ENCODE measurements at regions not wholly inside any gene's neighbourhood (a gene's known extent, or its start where the extent isn't known, plus 50 kb on each side); places are given as distances from the start of the nearest gene placed in this dataset.

GRCh38 chr1:239736479-239736878, 350.1 kb downstream of the CHRM3 start:
- DNase-seq: no peak

- DNase-seq: no peak
Measured at GRCh38 chr1:239739375-239739774, 352.3 kb upstream of the FMN2 start.

GRCh38 chr1:239739919-239740318, 351.8 kb upstream of the FMN2 start:
- DNase-seq: no peak

- DNase-seq: no peak
Measured at GRCh38 chr1:239742416-239743109, 349.1 kb upstream of the FMN2 start.

GRCh38 chr1:239744851-239745250, 346.8 kb upstream of the FMN2 start:
- no peak for DNase-seq

- no peak for DNase-seq
Measured at GRCh38 chr1:239755107-239755912, 336.4 kb upstream of the FMN2 start.

- DNase-seq: no peak
Measured at GRCh38 chr1:239757716-239758115, 334.0 kb upstream of the FMN2 start.

GRCh38 chr1:239758756-239759155, 332.9 kb upstream of the FMN2 start:
- no peak for DNase-seq

- DNase-seq: no peak
Measured at GRCh38 chr1:239761509-239761908, 330.2 kb upstream of the FMN2 start.

- no peak for DNase-seq
Measured at GRCh38 chr1:239763850-239764249, 327.8 kb upstream of the FMN2 start.

GRCh38 chr1:239764546-239764945, 327.1 kb upstream of the FMN2 start:
- DNase-seq: no peak

GRCh38 chr1:239765163-239765562, 326.5 kb upstream of the FMN2 start:
- DNase-seq: no peak

- no peak for DNase-seq
Measured at GRCh38 chr1:239771550-239771949, 320.1 kb upstream of the FMN2 start.

GRCh38 chr1:239772446-239772845, 319.2 kb upstream of the FMN2 start:
- no peak for DNase-seq

GRCh38 chr1:239775466-239775865, 316.2 kb upstream of the FMN2 start:
- DNase-seq: no peak

- no peak for DNase-seq
Measured at GRCh38 chr1:239778208-239778813, 313.4 kb upstream of the FMN2 start.

- DNase-seq: no peak
Measured at GRCh38 chr1:239779962-239780361, 311.7 kb upstream of the FMN2 start.

- no peak for DNase-seq
Measured at GRCh38 chr1:239784896-239785295, 306.8 kb upstream of the FMN2 start.

- DNase-seq: no peak
Measured at GRCh38 chr1:239785576-239785975, 306.1 kb upstream of the FMN2 start.

- DNase-seq: no peak
Measured at GRCh38 chr1:239786464-239786863, 305.2 kb upstream of the FMN2 start.

- DNase-seq: no peak
Measured at GRCh38 chr1:239792157-239792556, 299.5 kb upstream of the FMN2 start.

GRCh38 chr1:239795304-239795703, 296.4 kb upstream of the FMN2 start:
- no peak for DNase-seq

- DNase-seq: no peak
Measured at GRCh38 chr1:239799617-239800016, 292.1 kb upstream of the FMN2 start.

GRCh38 chr1:239800861-239801260, 290.8 kb upstream of the FMN2 start:
- no peak for DNase-seq

Data from activated CD4-positive, CD25-positive, alpha-beta regulatory T cell (primary cell).